Chondrocyte (in vitro differentiated cells): ENCODE measurements at regions not wholly inside any gene's neighbourhood (a gene's known extent, or its start where the extent isn't known, plus 50 kb on each side); places are given as distances from the start of the nearest gene placed in this dataset.
"Not testable (repeated sequence)": the region's sequence is repeated elsewhere in the genome, so short reads cannot be mapped to it uniquely, and the experiment has no call there.

Experiments used
- DNase-seq: peaks from one replicate; pipeline ENCODE4 v3.0.0; 2021; ENCODE audit warnings: mixed read lengths, low spot score
- H3K27ac Mint-ChIP-seq: one replicate; pipeline ENCODE4 v1.8.0; 2021; ENCODE audit warnings: mild to moderate bottlenecking, moderate library complexity, mixed read lengths; ENCODE audit not compliant: unreplicated experiment
- H3K27me3 Mint-ChIP-seq: 2 replicates; pipeline ENCODE4 v1.8.0; 2021; ENCODE audit warnings: low read depth, mixed read lengths
- H3K36me3 Mint-ChIP-seq: 2 replicates; pipeline ENCODE4 v1.8.0; 2021; ENCODE audit warnings: low read depth, mixed read lengths
- H3K4me1 Mint-ChIP-seq: 2 replicates; pipeline ENCODE4 v1.8.0; 2021; ENCODE audit warnings: low read depth, mild to moderate bottlenecking, mixed read lengths
- H3K4me3 Mint-ChIP-seq: one replicate; pipeline ENCODE4 v1.8.0; 2021; ENCODE audit warnings: mild to moderate bottlenecking, moderate library complexity, mixed read lengths; ENCODE audit not compliant: unreplicated experiment
- H3K9me3 Mint-ChIP-seq: 2 replicates; pipeline ENCODE4 v1.8.0; 2021; ENCODE audit warnings: low read depth, mixed read lengths
- CTCF ChIP-seq: fragments of 200-600 bp; sonication (generic); IDR thresholded peaks from 2 replicates; pipeline ENCODE4 v1.5.0; 2021; ENCODE audit warnings: antibody characterized with exemption, mild to moderate bottlenecking, moderate library complexity

GRCh38 chr4:63221477-63221876, 1187.8 kb downstream of the TECRL start:
- Mint-ChIP-seq H3K27ac (no peak overlapping the region), H3K27me3 (no peaks in the 10 kb centered on the region), H3K9me3 (peaks cover 25% of the 10 kb centered on the region), H3K36me3 (peaks cover 5% of the 10 kb centered on the region), H3K4me1 (peaks cover 18% of the 10 kb centered on the region), H3K4me3 (no peak overlapping the region)
- DNase-seq = no peak
- TF ChIP-seq CTCF = no peak

GRCh38 chr4:63218856-63219255, 1190.4 kb downstream of the TECRL start:
- Mint-ChIP-seq H3K27ac (peak overlapping the region; percentile 49), H3K4me1 (peaks cover 17% of the 10 kb centered on the region), H3K27me3 (no peaks in the 10 kb centered on the region), H3K9me3 (peaks cover 37% of the 10 kb centered on the region), H3K4me3 (no peak overlapping the region), H3K36me3 (peaks cover 18% of the 10 kb centered on the region)
- peak; percentile 26 for DNase-seq
- TF ChIP-seq CTCF = no peak

GRCh38 chr4:63214076-63214475, 1195.2 kb downstream of the TECRL start:
- Mint-ChIP-seq H3K27ac (no peak overlapping the region), H3K4me3 (no peak overlapping the region), H3K36me3 (peaks cover 18% of the 10 kb centered on the region), H3K27me3 (no peaks in the 10 kb centered on the region), H3K9me3 (peaks cover 52% of the 10 kb centered on the region), H3K4me1 (peaks cover 41% of the 10 kb centered on the region)
- TF ChIP-seq CTCF = no peak
- DNase-seq = no peak

GRCh38 chr4:63211776-63212479, 1197.3 kb downstream of the TECRL start:
- Mint-ChIP-seq H3K9me3 (peaks cover 47% of the 10 kb centered on the region), H3K4me3 (no peak overlapping the region), H3K36me3 (peaks cover 21% of the 10 kb centered on the region), H3K27ac (peak overlapping the region; percentile 90), H3K4me1 (peaks cover 33% of the 10 kb centered on the region), H3K27me3 (no peaks in the 10 kb centered on the region)
- no peak for DNase-seq
- TF ChIP-seq CTCF = no peak

- no peak for TF ChIP-seq CTCF
- peaks cover 33% of the 10 kb centered on the region for H3K4me1 Mint-ChIP-seq
- peak overlapping the region; percentile 85 for H3K27ac Mint-ChIP-seq
- peaks cover 42% of the 10 kb centered on the region for H3K9me3 Mint-ChIP-seq
- H3K4me3 Mint-ChIP-seq = no peak overlapping the region
- DNase-seq = no peak
- H3K36me3 Mint-ChIP-seq = peaks cover 16% of the 10 kb centered on the region
- H3K27me3 Mint-ChIP-seq = no peaks in the 10 kb centered on the region
These were observed 1197.9 kb downstream of the TECRL start for GRCh38 chr4:63211375-63211774.

- not testable (repeated sequence) for H3K36me3 Mint-ChIP-seq, H3K4me3 Mint-ChIP-seq, H3K27me3 Mint-ChIP-seq, H3K27ac Mint-ChIP-seq, DNase-seq
- peaks cover 16% of the 10 kb centered on the region for H3K4me1 Mint-ChIP-seq
- peaks cover 10% of the 10 kb centered on the region for H3K9me3 Mint-ChIP-seq
These were observed 1216.2 kb downstream of the TECRL start for GRCh38 chr4:63193029-63193428.
